ENCODE measurements at regions not wholly inside any gene's neighbourhood (a gene's known extent, or its start where the extent isn't known, plus 50 kb on each side); places are given as distances from the start of the nearest gene placed in this dataset.

DNA sequence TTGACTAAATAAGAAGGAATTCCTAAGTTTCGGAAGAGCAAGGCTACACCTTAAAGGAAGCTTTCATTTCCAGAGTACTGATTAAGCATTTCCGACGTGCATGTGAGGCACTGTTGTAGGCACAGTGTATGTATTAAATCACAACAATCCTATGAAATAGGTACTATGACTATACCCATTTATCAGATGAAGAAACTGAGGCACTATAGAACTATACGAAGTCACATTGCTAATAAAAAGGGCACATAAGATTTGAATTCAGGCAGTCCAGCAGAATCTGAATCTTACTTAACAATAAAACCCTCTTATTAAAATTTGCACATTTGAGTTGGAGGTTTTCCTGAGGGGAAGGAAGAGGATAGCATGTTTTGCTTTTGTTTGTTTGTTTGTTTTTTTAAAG lies 243.5 kb upstream of the FANCL start:
- no peak for ATAC-seq
- H3K9me3 ChIP-seq: peaks cover 0 to 20% (median 10%) of the 10 kb centered on the region in 11 donors
- H3K4me3 ChIP-seq: no peak overlapping the region
- 86 to 87% methylated on average over 4 of the region's 4 CpGs for WGBS, 2 donors
- no peak for DNase-seq
- intact Hi-C loops (cut with DNase I): no loop called here
- no peaks in the 10 kb centered on the region for H3K36me3 ChIP-seq
- TF ChIP-seq, protein P1, sequence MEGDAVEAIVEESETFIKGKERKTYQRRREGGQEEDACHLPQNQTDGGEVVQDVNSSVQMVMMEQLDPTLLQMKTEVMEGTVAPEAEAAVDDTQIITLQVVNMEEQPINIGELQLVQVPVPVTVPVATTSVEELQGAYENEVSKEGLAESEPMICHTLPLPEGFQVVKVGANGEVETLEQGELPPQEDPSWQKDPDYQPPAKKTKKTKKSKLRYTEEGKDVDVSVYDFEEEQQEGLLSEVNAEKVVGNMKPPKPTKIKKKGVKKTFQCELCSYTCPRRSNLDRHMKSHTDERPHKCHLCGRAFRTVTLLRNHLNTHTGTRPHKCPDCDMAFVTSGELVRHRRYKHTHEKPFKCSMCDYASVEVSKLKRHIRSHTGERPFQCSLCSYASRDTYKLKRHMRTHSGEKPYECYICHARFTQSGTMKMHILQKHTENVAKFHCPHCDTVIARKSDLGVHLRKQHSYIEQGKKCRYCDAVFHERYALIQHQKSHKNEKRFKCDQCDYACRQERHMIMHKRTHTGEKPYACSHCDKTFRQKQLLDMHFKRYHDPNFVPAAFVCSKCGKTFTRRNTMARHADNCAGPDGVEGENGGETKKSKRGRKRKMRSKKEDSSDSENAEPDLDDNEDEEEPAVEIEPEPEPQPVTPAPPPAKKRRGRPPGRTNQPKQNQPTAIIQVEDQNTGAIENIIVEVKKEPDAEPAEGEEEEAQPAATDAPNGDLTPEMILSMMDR (IDR thresholded peaks at IDR 0.05): no peak
- H3K27ac ChIP-seq: no peak overlapping the region
- H3K27me3 ChIP-seq: peaks cover 0 to 2% (median 0%) of the 10 kb centered on the region in 7 donors
- H3K4me1 ChIP-seq: no peaks in the 10 kb centered on the region

- H3K9me3 ChIP-seq: peaks cover 0 to 20% (median 10%) of the 10 kb centered on the region in 11 donors
- H3K4me1 ChIP-seq: no peaks in the 10 kb centered on the region
- TF ChIP-seq, protein P1 (IDR thresholded peaks at IDR 0.05): no peak
- 59 to 65% methylated on average over 1 of the region's 1 CpG for whole genome bisulfite sequencing, 2 donors
- intact Hi-C loops (cut with DNase I): no loop called here
- no peak overlapping the region for H3K4me3 ChIP-seq
- DNase-seq (no peak), ATAC-seq (no peak)
- H3K36me3 ChIP-seq: no peaks in the 10 kb centered on the region
- no peak overlapping the region for H3K27ac ChIP-seq
- H3K27me3 ChIP-seq: peaks cover 0 to 3% (median 0%) of the 10 kb centered on the region in 7 donors
Measured at GRCh38 chr2:58484221-58484620, 243.1 kb upstream of the FANCL start.

DNA sequence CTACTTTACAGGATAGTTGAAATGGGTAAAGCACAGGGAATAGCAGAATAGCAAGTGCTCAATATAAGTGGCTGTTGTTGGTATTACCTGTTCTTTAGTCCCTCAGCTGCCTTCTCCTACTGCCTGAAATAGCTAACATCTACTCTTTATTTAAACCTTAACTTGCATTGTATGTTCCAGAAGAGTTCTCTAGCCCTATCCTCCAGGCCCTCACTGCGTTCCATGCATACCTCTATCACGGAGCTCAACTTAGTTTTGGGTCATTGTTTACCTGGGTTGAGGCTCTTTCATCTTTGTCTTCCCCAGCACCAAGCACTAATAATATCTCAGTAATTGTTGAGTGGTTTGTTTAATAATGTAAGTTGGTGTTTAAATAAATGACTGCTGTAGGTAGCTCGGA lies 242.2 kb upstream of the FANCL start:
- Histone ChIP-seq H3K4me1 (no peaks in the 10 kb centered on the region), H3K36me3 (no peaks in the 10 kb centered on the region), H3K4me3 (no peak overlapping the region), H3K9me3 (peaks cover 0 to 20% (median 10%) of the 10 kb centered on the region in 11 donors), H3K27ac (no peak overlapping the region), H3K27me3 (peaks cover 0 to 3% (median 0%) of the 10 kb centered on the region in 7 donors)
- WGBS, 2 donors: 83 to 92% methylated on average over 3 of the region's 3 CpGs
- intact Hi-C loops (cut with DNase I): no loop called here
- ATAC-seq (no peak), DNase-seq (no peak)
- TF ChIP-seq, protein P1 (IDR thresholded peaks at IDR 0.05): no peak

DNA sequence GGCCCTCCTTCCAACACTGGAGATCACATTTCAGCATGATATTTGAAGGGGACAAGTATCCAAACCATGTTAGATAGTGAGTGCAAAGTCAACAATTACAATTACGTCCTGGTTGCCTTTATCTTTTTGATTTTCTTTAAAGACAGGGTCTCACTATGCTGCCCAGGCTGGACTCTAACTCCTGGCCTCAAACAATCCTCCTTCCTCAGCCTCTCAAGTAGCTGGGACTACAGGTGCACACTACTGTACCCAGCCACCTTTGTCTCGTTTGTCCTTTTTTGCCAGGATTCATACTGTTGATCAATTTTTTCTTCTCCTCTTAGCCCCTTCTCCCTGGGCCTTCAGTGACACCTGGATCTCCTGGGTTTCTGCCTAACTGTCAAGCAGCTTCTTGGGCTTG lies 240.5 kb upstream of the FANCL start:
- TF ChIP-seq, protein P1 (IDR thresholded peaks at IDR 0.05): no peak
- Histone ChIP-seq H3K4me3 (no peak overlapping the region), H3K9me3 (peaks cover 0 to 5% (median 1%) of the 10 kb centered on the region in 11 donors), H3K36me3 (no peaks in the 10 kb centered on the region), H3K27me3 (peaks cover 0 to 3% (median 0%) of the 10 kb centered on the region in 7 donors), H3K27ac (no peak overlapping the region), H3K4me1 (no peaks in the 10 kb centered on the region)
- WGBS, 2 donors: 63 to 70% methylated on average over 2 of the region's 2 CpGs
- ATAC-seq: no peak
- DNase-seq: no peak
- intact Hi-C loops (cut with DNase I): no loop called here

Measured in heart right ventricle (tissue), 16 donors.